Neural crest cell (in vitro differentiated cells): ENCODE measurements at regions not wholly inside any gene's neighbourhood (a gene's known extent, or its start where the extent isn't known, plus 50 kb on each side); places are given as distances from the start of the nearest gene placed in this dataset.
"Not testable (repeated sequence)": the region's sequence is repeated elsewhere in the genome, so short reads cannot be mapped to it uniquely, and the experiment has no call there.

Experiments used
- DNase-seq: peaks from one replicate; pipeline ENCODE4 v3.0.0; 2021; ENCODE audit warnings: low read depth, mixed read lengths, low spot score
- H3K27ac Mint-ChIP-seq: one replicate; pipeline ENCODE4 v1.8.0; 2021; ENCODE audit warnings: mild to moderate bottlenecking, mixed read lengths; ENCODE audit not compliant: unreplicated experiment
- H3K27me3 Mint-ChIP-seq: 2 replicates; pipeline ENCODE4 v1.8.0; 2021; ENCODE audit warnings: low read depth, mild to moderate bottlenecking, mixed read lengths
- H3K36me3 Mint-ChIP-seq: 2 replicates; pipeline ENCODE4 v1.8.0; 2021; ENCODE audit warnings: low read depth, mild to moderate bottlenecking, mixed read lengths
- H3K4me1 Mint-ChIP-seq: 2 replicates; pipeline ENCODE4 v1.8.0; 2021; ENCODE audit warnings: mixed read lengths
- H3K4me3 Mint-ChIP-seq: one replicate; pipeline ENCODE4 v1.8.0; 2021; ENCODE audit warnings: mild to moderate bottlenecking, mixed read lengths
- H3K9me3 Mint-ChIP-seq: 2 replicates; pipeline ENCODE4 v1.8.0; 2021; ENCODE audit warnings: mixed read lengths
- CTCF ChIP-seq: fragments of 200-600 bp; sonication (generic); conservative IDR thresholded peaks from 2 replicates; pipeline ENCODE4 v1.5.0; 2021; ENCODE audit warnings: antibody characterized with exemption, mild to moderate bottlenecking

- H3K27ac Mint-ChIP-seq = no peak overlapping the region
- H3K9me3 Mint-ChIP-seq = peaks cover 9% of the 10 kb centered on the region
- H3K4me3 Mint-ChIP-seq = no peak overlapping the region
- no peak for TF ChIP-seq CTCF
- DNase-seq = no peak
- peaks cover 3% of the 10 kb centered on the region for H3K36me3 Mint-ChIP-seq
- peaks cover 7% of the 10 kb centered on the region for H3K4me1 Mint-ChIP-seq
- H3K27me3 Mint-ChIP-seq = no peaks in the 10 kb centered on the region
Observed at GRCh38 chr1:219071209-219071608, 102.5 kb upstream of the LYPLAL1 start.

- no peaks in the 10 kb centered on the region for H3K4me1 Mint-ChIP-seq
- peaks cover 9% of the 10 kb centered on the region for H3K9me3 Mint-ChIP-seq
- no peak for TF ChIP-seq CTCF
- H3K27me3 Mint-ChIP-seq = no peaks in the 10 kb centered on the region
- DNase-seq = no peak
- no peak overlapping the region for H3K27ac Mint-ChIP-seq
- no peak overlapping the region for H3K4me3 Mint-ChIP-seq
- H3K36me3 Mint-ChIP-seq = peaks cover 3% of the 10 kb centered on the region
Observed at GRCh38 chr1:219072329-219072728, 101.3 kb upstream of the LYPLAL1 start.

- TF ChIP-seq CTCF = no peak
- no peak overlapping the region for H3K27ac Mint-ChIP-seq
- peaks cover 3% of the 10 kb centered on the region for H3K36me3 Mint-ChIP-seq
- DNase-seq = no peak
- no peaks in the 10 kb centered on the region for H3K27me3 Mint-ChIP-seq
- H3K4me3 Mint-ChIP-seq = no peak overlapping the region
- no peaks in the 10 kb centered on the region for H3K4me1 Mint-ChIP-seq
- H3K9me3 Mint-ChIP-seq = peaks cover 9% of the 10 kb centered on the region
Observed at GRCh38 chr1:219074084-219074728, 99.5 kb upstream of the LYPLAL1 start.

GRCh38 chr1:219075121-219075879 is 98.4 kb upstream of the LYPLAL1 start:
- Mint-ChIP-seq H3K4me3 (no peak overlapping the region), H3K9me3 (peaks cover 9% of the 10 kb centered on the region), H3K27ac (no peak overlapping the region), H3K4me1 (no peaks in the 10 kb centered on the region), H3K36me3 (peaks cover 3% of the 10 kb centered on the region), H3K27me3 (no peaks in the 10 kb centered on the region)
- no peak for DNase-seq
- TF ChIP-seq CTCF = no peak

GRCh38 chr1:219076326-219076937 is 97.2 kb upstream of the LYPLAL1 start:
- no peak for TF ChIP-seq CTCF

GRCh38 chr1:219077767-219078166 is 95.9 kb upstream of the LYPLAL1 start:
- not testable (repeated sequence) for DNase-seq, H3K27ac Mint-ChIP-seq, H3K36me3 Mint-ChIP-seq, H3K4me3 Mint-ChIP-seq, H3K4me1 Mint-ChIP-seq, H3K9me3 Mint-ChIP-seq, H3K27me3 Mint-ChIP-seq

More at GRCh38 chr1:219076326-219076937, 97.2 kb upstream of the LYPLAL1 start:
- no peak for DNase-seq
- Mint-ChIP-seq H3K27me3 (no peaks in the 10 kb centered on the region), H3K4me1 (no peaks in the 10 kb centered on the region), H3K4me3 (no peak overlapping the region), H3K9me3 (peaks cover 3% of the 10 kb centered on the region), H3K27ac (no peak overlapping the region), H3K36me3 (no peaks in the 10 kb centered on the region)
